22Rv1 (cell line): ENCODE measurements at regions not wholly inside any gene's neighbourhood (a gene's known extent, or its start where the extent isn't known, plus 50 kb on each side); places are given as distances from the start of the nearest gene placed in this dataset.

Experiments
- CTCF ChIP-seq: fragments of 450-650 bp; IDR thresholded peaks from 2 replicates; pipeline ENCODE4 v1.5.1; 2017; ENCODE audit warnings: mild to moderate bottlenecking
- ZFX ChIP-seq: fragments of 450-650 bp; IDR thresholded peaks from 2 replicates; pipeline ENCODE4 v1.6.1; 2017; ENCODE audit warnings: antibody characterized with exemption, borderline replicate concordance

- TF ChIP-seq CTCF (no peak), ZFX (no peak)
These were observed 532.4 kb downstream of the SLITRK6 start for GRCh38 chr13:85266771-85267170.
